ENCODE measurements at regions not wholly inside any gene's neighbourhood (a gene's known extent, or its start where the extent isn't known, plus 50 kb on each side); places are given as distances from the start of the nearest gene placed in this dataset.

- TF ChIP-seq, protein P1, sequence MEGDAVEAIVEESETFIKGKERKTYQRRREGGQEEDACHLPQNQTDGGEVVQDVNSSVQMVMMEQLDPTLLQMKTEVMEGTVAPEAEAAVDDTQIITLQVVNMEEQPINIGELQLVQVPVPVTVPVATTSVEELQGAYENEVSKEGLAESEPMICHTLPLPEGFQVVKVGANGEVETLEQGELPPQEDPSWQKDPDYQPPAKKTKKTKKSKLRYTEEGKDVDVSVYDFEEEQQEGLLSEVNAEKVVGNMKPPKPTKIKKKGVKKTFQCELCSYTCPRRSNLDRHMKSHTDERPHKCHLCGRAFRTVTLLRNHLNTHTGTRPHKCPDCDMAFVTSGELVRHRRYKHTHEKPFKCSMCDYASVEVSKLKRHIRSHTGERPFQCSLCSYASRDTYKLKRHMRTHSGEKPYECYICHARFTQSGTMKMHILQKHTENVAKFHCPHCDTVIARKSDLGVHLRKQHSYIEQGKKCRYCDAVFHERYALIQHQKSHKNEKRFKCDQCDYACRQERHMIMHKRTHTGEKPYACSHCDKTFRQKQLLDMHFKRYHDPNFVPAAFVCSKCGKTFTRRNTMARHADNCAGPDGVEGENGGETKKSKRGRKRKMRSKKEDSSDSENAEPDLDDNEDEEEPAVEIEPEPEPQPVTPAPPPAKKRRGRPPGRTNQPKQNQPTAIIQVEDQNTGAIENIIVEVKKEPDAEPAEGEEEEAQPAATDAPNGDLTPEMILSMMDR (IDR thresholded peaks at IDR 0.05) = no peak
- no peak for TF ChIP-seq EP300 (IDR thresholded peaks at IDR 0.05)
Observed at GRCh38 chr2:16135196-16135912, 195.0 kb downstream of the MYCN start.
